ENCODE measurements at regions not wholly inside any gene's neighbourhood (a gene's known extent, or its start where the extent isn't known, plus 50 kb on each side); places are given as distances from the start of the nearest gene placed in this dataset.

- TF ChIP-seq CTCF (IDR thresholded peaks at IDR 0.05) (no peak), POLR2AphosphoS5 (IDR thresholded peaks at IDR 0.05) (no peak)
Observed at GRCh38 chr16:8146256-8147012, 443.9 kb downstream of the TMEM114 start.
